ENCODE measurements at regions not wholly inside any gene's neighbourhood (a gene's known extent, or its start where the extent isn't known, plus 50 kb on each side); places are given as distances from the start of the nearest gene placed in this dataset.

- Histone ChIP-seq H3K36me3 (no peaks in the 10 kb centered on the region), H3K9me3 (no peaks in the 10 kb centered on the region), H3K27ac (no peak overlapping the region), H3K27me3 (no peaks in the 10 kb centered on the region), H3K4me1 (no peaks in the 10 kb centered on the region), H3K4me3 (no peak overlapping the region)
- no peak for DNase-seq (ENCODE audit: low spot score in 2 of 2)
- intact Hi-C loops (cut with DNase I): no loop called here
- TF ChIP-seq, protein P1, sequence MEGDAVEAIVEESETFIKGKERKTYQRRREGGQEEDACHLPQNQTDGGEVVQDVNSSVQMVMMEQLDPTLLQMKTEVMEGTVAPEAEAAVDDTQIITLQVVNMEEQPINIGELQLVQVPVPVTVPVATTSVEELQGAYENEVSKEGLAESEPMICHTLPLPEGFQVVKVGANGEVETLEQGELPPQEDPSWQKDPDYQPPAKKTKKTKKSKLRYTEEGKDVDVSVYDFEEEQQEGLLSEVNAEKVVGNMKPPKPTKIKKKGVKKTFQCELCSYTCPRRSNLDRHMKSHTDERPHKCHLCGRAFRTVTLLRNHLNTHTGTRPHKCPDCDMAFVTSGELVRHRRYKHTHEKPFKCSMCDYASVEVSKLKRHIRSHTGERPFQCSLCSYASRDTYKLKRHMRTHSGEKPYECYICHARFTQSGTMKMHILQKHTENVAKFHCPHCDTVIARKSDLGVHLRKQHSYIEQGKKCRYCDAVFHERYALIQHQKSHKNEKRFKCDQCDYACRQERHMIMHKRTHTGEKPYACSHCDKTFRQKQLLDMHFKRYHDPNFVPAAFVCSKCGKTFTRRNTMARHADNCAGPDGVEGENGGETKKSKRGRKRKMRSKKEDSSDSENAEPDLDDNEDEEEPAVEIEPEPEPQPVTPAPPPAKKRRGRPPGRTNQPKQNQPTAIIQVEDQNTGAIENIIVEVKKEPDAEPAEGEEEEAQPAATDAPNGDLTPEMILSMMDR (IDR thresholded peaks at IDR 0.05): no peak
Observed at GRCh38 chr9:87824216-87824875, 58.3 kb upstream of the SPATA31E1 start.

DNA sequence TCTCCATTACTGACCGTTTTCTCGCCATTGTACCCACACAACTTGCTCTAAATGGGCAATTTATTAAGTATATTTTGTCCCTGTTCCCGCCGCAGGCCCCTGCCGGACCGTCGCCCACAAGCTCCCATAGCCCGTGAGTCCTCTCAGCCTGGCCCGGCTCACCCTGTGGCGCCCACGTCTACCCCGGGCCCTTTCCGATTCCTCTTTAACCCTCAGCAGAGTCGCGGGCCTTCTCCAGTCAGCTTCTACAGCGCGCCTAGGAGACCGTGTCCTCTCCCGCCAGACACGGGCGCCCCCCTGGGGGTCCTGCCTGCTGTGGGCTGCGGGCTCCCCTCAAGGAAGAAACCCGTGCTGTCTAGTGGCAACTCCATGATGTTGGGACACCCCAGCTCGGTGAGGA is 57.8 kb upstream of the SPATA31E1 start:
- TF ChIP-seq, protein P1 (IDR thresholded peaks at IDR 0.05): no peak
- no peaks in the 10 kb centered on the region for H3K36me3 ChIP-seq
- no peaks in the 10 kb centered on the region for H3K9me3 ChIP-seq
- intact Hi-C loops (cut with DNase I): no loop called here
- H3K27ac ChIP-seq: no peak overlapping the region
- H3K4me1 ChIP-seq: no peaks in the 10 kb centered on the region
- H3K27me3 ChIP-seq: no peaks in the 10 kb centered on the region
- no peak overlapping the region for H3K4me3 ChIP-seq
- no peak for DNase-seq (ENCODE audit: low spot score in 2 of 2)

- no peak overlapping the region for H3K4me3 ChIP-seq
- intact Hi-C loops (cut with DNase I): no loop called here
- TF ChIP-seq, protein P1 (IDR thresholded peaks at IDR 0.05): no peak
- no peaks in the 10 kb centered on the region for H3K36me3 ChIP-seq
- no peaks in the 10 kb centered on the region for H3K9me3 ChIP-seq
- DNase-seq (ENCODE audit: low spot score in 2 of 2): no peak
- no peaks in the 10 kb centered on the region for H3K27me3 ChIP-seq
- no peak overlapping the region for H3K27ac ChIP-seq
- H3K4me1 ChIP-seq: no peaks in the 10 kb centered on the region
Observed at GRCh38 chr9:87826331-87826730, 56.3 kb upstream of the SPATA31E1 start.

DNA sequence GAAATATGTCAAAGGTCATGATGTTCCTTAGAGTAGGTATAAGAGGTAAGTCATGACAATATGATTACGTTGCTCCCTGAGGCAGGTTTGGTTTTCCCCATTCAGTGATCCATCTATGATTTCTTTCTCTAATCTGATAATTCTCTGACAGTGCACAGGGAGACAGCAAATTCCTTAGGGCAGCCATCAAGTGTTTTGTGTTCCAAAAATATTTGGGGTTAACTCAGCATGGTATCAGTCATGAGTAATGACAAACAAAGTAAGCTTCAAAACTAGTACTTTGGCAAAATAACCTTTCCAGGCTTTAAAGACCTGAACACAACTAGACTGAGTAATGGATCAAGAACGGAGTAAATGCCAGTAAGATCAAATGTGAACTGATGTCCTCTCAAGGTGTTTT is 55.3 kb upstream of the SPATA31E1 start:
- Histone ChIP-seq H3K4me1 (no peaks in the 10 kb centered on the region), H3K27me3 (no peaks in the 10 kb centered on the region), H3K27ac (no peak overlapping the region), H3K9me3 (no peaks in the 10 kb centered on the region), H3K36me3 (no peaks in the 10 kb centered on the region), H3K4me3 (no peak overlapping the region)
- TF ChIP-seq, protein P1 (IDR thresholded peaks at IDR 0.05): no peak
- DNase-seq (ENCODE audit: low spot score in 2 of 2): no peak
- intact Hi-C loops (cut with DNase I): no loop called here

GRCh38 chr9:87829756-87830155 is 52.9 kb upstream of the SPATA31E1 start:
- H3K36me3 ChIP-seq: no peaks in the 10 kb centered on the region
- TF ChIP-seq, protein P1 (IDR thresholded peaks at IDR 0.05): no peak
- no peak overlapping the region for H3K4me3 ChIP-seq
- no peaks in the 10 kb centered on the region for H3K9me3 ChIP-seq
- H3K27ac ChIP-seq: no peak overlapping the region
- no peak for DNase-seq (ENCODE audit: low spot score in 2 of 2)
- no peaks in the 10 kb centered on the region for H3K4me1 ChIP-seq
- H3K27me3 ChIP-seq: no peaks in the 10 kb centered on the region
- intact Hi-C loops (cut with DNase I): no loop called here

GRCh38 chr9:87830446-87830845 is 52.2 kb upstream of the SPATA31E1 start:
- TF ChIP-seq, protein P1 (IDR thresholded peaks at IDR 0.05): no peak

More at GRCh38 chr9:87830446-87830845, 52.2 kb upstream of the SPATA31E1 start:
- H3K27ac ChIP-seq: no peak overlapping the region
- intact Hi-C loops (cut with DNase I): no loop called here
- no peak overlapping the region for H3K4me3 ChIP-seq
- no peak for DNase-seq (ENCODE audit: low spot score in 2 of 2)
- no peaks in the 10 kb centered on the region for H3K4me1 ChIP-seq
- no peaks in the 10 kb centered on the region for H3K36me3 ChIP-seq
- no peaks in the 10 kb centered on the region for H3K27me3 ChIP-seq
- H3K9me3 ChIP-seq: no peaks in the 10 kb centered on the region

Data from ascending aorta (tissue), 2 donors.